IMR-90 (cell line): ENCODE measurements at regions not wholly inside any gene's neighbourhood (a gene's known extent, or its start where the extent isn't known, plus 50 kb on each side); places are given as distances from the start of the nearest gene placed in this dataset.

Experiments
- ATAC-seq: fragments of 200-7000 bp; cut with Tn5 transposase; 2 replicates; pipeline ENCODE4 v1.9.1; 2020; ENCODE audit warnings: low read depth, mild to moderate bottlenecking, moderate library complexity
- BruUV-seq: library from RNA; stranded (reverse); fragments of 400-500 nt; replicated peaks from 2 replicates; lab custom pipeline; 2021; lab: Mats Ljungman, UMichigan
- CTCF ChIA-PET: fragments of 300-600 bp; formaldehyde crosslinking; extraction: SDS; loops from one replicate; lab custom pipeline; 2021; ENCODE audit warnings: antibody characterized with exemption; lab: Yijun Ruan, JAX
- POLR2A ChIA-PET: fragments of 300-600 bp; sonication (Branson Sonifier 250); formaldehyde crosslinking; loops from one replicate; lab custom pipeline; 2022; ENCODE audit warnings: antibody characterized with exemption; ENCODE audit not compliant: unreplicated experiment; lab: Charles Lee
- DNase-seq: peaks from one replicate; pipeline ENCODE4 v3.0.0; 2013
- H2AFZ ChIP-seq: replicated peaks from 2 replicates; pipeline ENCODE3; 2013; ENCODE audit warnings: low read length, mild to moderate bottlenecking; ENCODE audit not compliant: poor library complexity
- H2AK5ac ChIP-seq: 2 replicates; pipeline ENCODE4 v1.6.1; 2013; ENCODE audit warnings: low read depth, low read length, inconsistent platforms
- H2AK9ac ChIP-seq: replicated peaks from 2 replicates; pipeline ENCODE3; 2013; ENCODE audit warnings: mild to moderate bottlenecking, low read depth, low read length, moderate library complexity; ENCODE audit not compliant: poor library complexity
- H2BK120ac ChIP-seq: 2 replicates; pipeline ENCODE4 v1.6.1; 2013; ENCODE audit warnings: low read depth, low read length, inconsistent platforms
- H2BK15ac ChIP-seq: 3 replicates; pipeline ENCODE4 v1.6.1; 2013; ENCODE audit warnings: low read depth, low read length, inconsistent platforms
- H2BK20ac ChIP-seq: 2 replicates; pipeline ENCODE4 v1.6.1; 2013; ENCODE audit warnings: low read depth, mild to moderate bottlenecking, inconsistent platforms, low read length, moderate library complexity
- H2BK5ac ChIP-seq: 2 replicates; pipeline ENCODE4 v1.6.1; 2013; ENCODE audit warnings: mild to moderate bottlenecking, low read depth, low read length, inconsistent platforms; ENCODE audit not compliant: poor library complexity, severe bottlenecking
- H3K14ac ChIP-seq: replicated peaks from 2 replicates; pipeline ENCODE4 v1.6.1; 2013; ENCODE audit warnings: low read depth, low read length, inconsistent platforms
- H3K18ac ChIP-seq: 2 replicates; pipeline ENCODE4 v1.6.1; 2013; ENCODE audit warnings: low read depth, low read length, control low read depth
- H3K23ac ChIP-seq: 2 replicates; pipeline ENCODE4 v1.6.1; 2013; ENCODE audit warnings: low read depth, low read length, inconsistent platforms
- H3K27ac ChIP-seq: 2 replicates; pipeline ENCODE4 v1.5.1; 2013; ENCODE audit warnings: mild to moderate bottlenecking, control low read depth, low read length; ENCODE audit not compliant: insufficient read depth
- H3K27me3 ChIP-seq: 2 replicates; pipeline ENCODE4 v1.6.1; 2013; ENCODE audit warnings: low read length; ENCODE audit not compliant: control insufficient read depth, insufficient read depth
- H3K36me3 ChIP-seq: 2 replicates; pipeline ENCODE4 v1.6.1; 2013; ENCODE audit warnings: low read length, mixed read lengths; ENCODE audit not compliant: control insufficient read depth, insufficient read depth
- H3K4ac ChIP-seq: 2 replicates; pipeline ENCODE4 v1.6.1; 2013; ENCODE audit warnings: low read depth, low read length, inconsistent platforms
- H3K4me1 ChIP-seq: 2 replicates; pipeline ENCODE4 v1.6.1; 2013; ENCODE audit warnings: low read length, mixed read lengths; ENCODE audit not compliant: control insufficient read depth, insufficient read depth
- H3K4me2 ChIP-seq: 2 replicates; pipeline ENCODE4 v1.6.1; 2013; ENCODE audit warnings: low read depth, mild to moderate bottlenecking, control low read depth, low read length, moderate library complexity
- H3K4me3 ChIP-seq: 2 replicates; pipeline ENCODE4 v1.5.1; 2013; ENCODE audit warnings: low read depth, mild to moderate bottlenecking, control low read depth, low read length, moderate library complexity; ENCODE audit not compliant: insufficient read depth
- H3K56ac ChIP-seq: 2 replicates; pipeline ENCODE4 v1.6.1; 2013; ENCODE audit warnings: low read length, inconsistent platforms; ENCODE audit not compliant: insufficient read depth; ENCODE audit errors: extremely low read depth
- H3K79me1 ChIP-seq, 2 experiments: 2 replicates each; pipeline ENCODE4 v1.6.1; 2013; ENCODE audit warnings: low read length in 2 of 2, inconsistent platforms in 1 of 2, low read depth in 1 of 2
- H3K9ac ChIP-seq: 2 replicates; pipeline ENCODE4 v1.6.1; 2013; ENCODE audit warnings: low read depth, low read length, control low read depth
- H3K9me1 ChIP-seq: 2 replicates; pipeline ENCODE4 v1.6.1; 2013; ENCODE audit warnings: low read length, inconsistent platforms; ENCODE audit not compliant: insufficient read depth
- H3K9me3 ChIP-seq: 2 replicates; pipeline ENCODE4 v1.6.1; 2013; ENCODE audit warnings: low read length; ENCODE audit not compliant: control insufficient read depth, insufficient read depth
- H4K20me1 ChIP-seq: 2 replicates; pipeline ENCODE4 v1.6.1; 2013; ENCODE audit warnings: low read length, inconsistent platforms; ENCODE audit not compliant: insufficient read depth
- H4K5ac ChIP-seq: 2 replicates; pipeline ENCODE4 v1.6.1; 2013; ENCODE audit warnings: mild to moderate bottlenecking, low read depth, low read length, control low read depth
- H4K8ac ChIP-seq, 2 experiments: 2 replicates each; pipeline ENCODE4 v1.6.1; 2013; ENCODE audit warnings: low read depth in 2 of 2, low read length in 2 of 2, control low read depth in 1 of 2, inconsistent platforms in 1 of 2
- H4K91ac ChIP-seq: 2 replicates; pipeline ENCODE4 v1.6.1; 2013; ENCODE audit warnings: low read depth, low read length, inconsistent platforms; ENCODE audit not compliant: insufficient read depth
- BHLHE40 ChIP-seq: fragments of 150-350 bp; IDR thresholded peaks from 2 replicates; pipeline ENCODE4 v1.6.1; 2016; ENCODE audit warnings: mild to moderate bottlenecking, low read depth, low read length
- CEBPB ChIP-seq: IDR thresholded peaks from 2 replicates; pipeline ENCODE4 v1.6.1; 2012; ENCODE audit warnings: low read depth, low read length, improper control_type of control experiment
- CHD1 ChIP-seq: IDR thresholded peaks from 2 replicates; pipeline ENCODE4 v1.6.1; 2012; ENCODE audit warnings: low read depth, low read length, improper control_type of control experiment
- FOS ChIP-seq: fragments of 150-350 bp; IDR thresholded peaks from 2 replicates; pipeline ENCODE4 v1.6.1; 2016; ENCODE audit warnings: low read depth, low read length
- MAZ ChIP-seq: IDR thresholded peaks from 2 replicates; pipeline ENCODE4 v1.6.1; 2012; ENCODE audit warnings: low read depth, mild to moderate bottlenecking, low read length, improper control_type of control experiment, moderate library complexity, borderline replicate concordance
- NFE2L2 ChIP-seq: fragments of 150-350 bp; IDR thresholded peaks from 2 replicates; pipeline ENCODE4 v1.6.1; 2016; ENCODE audit warnings: low read depth, mild to moderate bottlenecking, low read length
- POLR2A ChIP-seq: IDR thresholded peaks from 2 replicates; pipeline ENCODE4 v1.6.1; 2012; ENCODE audit warnings: mild to moderate bottlenecking, low read depth, low read length
- RCOR1 ChIP-seq: IDR thresholded peaks from 2 replicates; pipeline ENCODE4 v1.6.1; 2012; ENCODE audit warnings: mild to moderate bottlenecking, low read length, improper control_type of control experiment; ENCODE audit not compliant: insufficient replicate concordance
- SMC3 ChIP-seq: fragments of 150-350 bp; IDR thresholded peaks from 2 replicates; pipeline ENCODE4 v1.6.1; 2016; ENCODE audit warnings: low read depth, mild to moderate bottlenecking, antibody characterized with exemption, low read length, moderate library complexity
- WGBS, 2 experiments: methylation state at CpG; one replicate each; pipeline versions ENCODE4 v1.1.5 to v1.1.7; 2013; ENCODE audit warnings: missing lambda C conversion rate in 2 of 2; ENCODE audit not compliant: insufficient read length in 1 of 2; ENCODE audit errors: extremely low coverage in 2 of 2; 5-methylcytosine and 5-hydroxymethylcytosine counted together
- dilution Hi-C: fragments of 300-500 bp; cut with HindIII; formaldehyde crosslinking; loops from one replicate; pipeline ENCODE4 v1.14.3; 2018; ENCODE audit warnings: low sequenced_read_pairs; ENCODE audit not compliant: unreplicated experiment
- in situ Hi-C: fragments of 300-500 bp; cut with MboI; formaldehyde crosslinking; loops from 3 replicates; pipeline ENCODE4 v1.14.3; 2019; ENCODE audit warnings: low sequenced_read_pairs, inconsistent platforms, mixed read lengths
- intact Hi-C: fragments of 100-400 bp; cut with micrococcal nuclease; formaldehyde crosslinking; loops from 2 replicates; pipeline ENCODE4 v1.10.0; 2022
- TF ChIP-seq, protein P1 (sequence below): fragments of 150-350 bp; IDR thresholded peaks from 2 replicates; pipeline ENCODE4 v1.6.1; 2017; ENCODE audit warnings: mild to moderate bottlenecking, antibody characterized with exemption, low read length, low read depth
- TF ChIP-seq, protein P2 (sequence below): fragments of 150-350 bp; IDR thresholded peaks from 2 replicates; pipeline ENCODE4 v1.6.1; 2016; ENCODE audit warnings: low read depth, mild to moderate bottlenecking, low read length, moderate library complexity, borderline replicate concordance

DNA sequence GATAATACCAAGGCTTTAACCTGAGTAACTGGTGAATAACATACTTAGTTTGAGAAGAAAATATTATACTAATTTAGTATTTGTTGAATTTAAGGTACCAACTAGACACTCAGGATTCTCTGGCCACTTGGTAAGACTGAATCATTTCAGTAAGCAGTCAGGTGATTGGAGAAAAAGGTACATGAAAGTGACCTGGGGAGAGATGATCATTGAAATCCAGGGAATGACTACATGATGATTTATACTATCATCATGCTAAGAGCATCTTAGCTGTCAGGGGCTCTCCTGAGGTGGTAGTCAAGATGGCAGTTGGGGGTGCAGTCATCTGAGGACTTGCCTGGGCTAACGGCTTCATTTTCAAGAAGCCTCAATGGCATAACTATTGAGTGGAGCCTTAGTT is 571.2 kb upstream of the ACVR2A start:
- no peak overlapping the region for H3K4me2 ChIP-seq
- ATAC-seq: no peak
- in situ Hi-C loops (no loop called here), intact Hi-C loops (no loop called here), dilution Hi-C loops (no loop called here)
- H2BK120ac ChIP-seq: no peak overlapping the region
- no peaks in the 10 kb centered on the region for H3K27me3 ChIP-seq
- H3K4me1 ChIP-seq: no peaks in the 10 kb centered on the region
- TF ChIP-seq CHD1: no peak
- no peak for TF ChIP-seq SMC3
- TF ChIP-seq NFE2L2: no peak
- TF ChIP-seq RCOR1: no peak
- no peak for TF ChIP-seq POLR2A
- no peak for TF ChIP-seq CEBPB
- TF ChIP-seq, protein P1, sequence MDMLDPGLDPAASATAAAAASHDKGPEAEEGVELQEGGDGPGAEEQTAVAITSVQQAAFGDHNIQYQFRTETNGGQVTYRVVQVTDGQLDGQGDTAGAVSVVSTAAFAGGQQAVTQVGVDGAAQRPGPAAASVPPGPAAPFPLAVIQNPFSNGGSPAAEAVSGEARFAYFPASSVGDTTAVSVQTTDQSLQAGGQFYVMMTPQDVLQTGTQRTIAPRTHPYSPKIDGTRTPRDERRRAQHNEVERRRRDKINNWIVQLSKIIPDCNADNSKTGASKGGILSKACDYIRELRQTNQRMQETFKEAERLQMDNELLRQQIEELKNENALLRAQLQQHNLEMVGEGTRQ: no peak
- TF ChIP-seq FOS: no peak
- TF ChIP-seq BHLHE40: no peak
- TF ChIP-seq MAZ: no peak
- TF ChIP-seq, protein P2, sequence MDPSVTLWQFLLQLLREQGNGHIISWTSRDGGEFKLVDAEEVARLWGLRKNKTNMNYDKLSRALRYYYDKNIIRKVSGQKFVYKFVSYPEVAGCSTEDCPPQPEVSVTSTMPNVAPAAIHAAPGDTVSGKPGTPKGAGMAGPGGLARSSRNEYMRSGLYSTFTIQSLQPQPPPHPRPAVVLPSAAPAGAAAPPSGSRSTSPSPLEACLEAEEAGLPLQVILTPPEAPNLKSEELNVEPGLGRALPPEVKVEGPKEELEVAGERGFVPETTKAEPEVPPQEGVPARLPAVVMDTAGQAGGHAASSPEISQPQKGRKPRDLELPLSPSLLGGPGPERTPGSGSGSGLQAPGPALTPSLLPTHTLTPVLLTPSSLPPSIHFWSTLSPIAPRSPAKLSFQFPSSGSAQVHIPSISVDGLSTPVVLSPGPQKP: no peak
- POLR2A ChIA-PET: no interaction called here
- no TSS peak for BruUV-seq
- H2BK15ac ChIP-seq: no peak overlapping the region
- H3K14ac ChIP-seq: no peak overlapping the region
- no peak overlapping the region for H3K9ac ChIP-seq
- H3K36me3 ChIP-seq: no peaks in the 10 kb centered on the region
- no peak overlapping the region for H3K56ac ChIP-seq
- no peak for DNase-seq
- H3K23ac ChIP-seq: no peak overlapping the region
- H3K9me3 ChIP-seq: peaks cover 5% of the 10 kb centered on the region; the same call in 1 of the 2 replicates
- WGBS, 2 experiments: no CpG with 5 or more reads among the region's 1 CpG
- H3K9me1 ChIP-seq: no peaks in the 10 kb centered on the region
- H3K79me1 ChIP-seq: no peaks in the 10 kb centered on the region
- no peak overlapping the region for H2AFZ ChIP-seq
- no peak overlapping the region for H3K4ac ChIP-seq
- H4K20me1 ChIP-seq: no peaks in the 10 kb centered on the region
- H3K18ac ChIP-seq: no peak overlapping the region
- H2AK5ac ChIP-seq: no peak overlapping the region
- H3K27ac ChIP-seq: no peak overlapping the region
- no peak overlapping the region for H4K91ac ChIP-seq
- no peak overlapping the region for H4K8ac ChIP-seq
- H4K5ac ChIP-seq: no peak overlapping the region
- CTCF ChIA-PET: no interaction called here
- H2BK20ac ChIP-seq: no peak overlapping the region
- H2AK9ac ChIP-seq: no peak overlapping the region
- no peak overlapping the region for H2BK5ac ChIP-seq
- H3K4me3 ChIP-seq: no peak overlapping the region
